NCI-H524 treated with DMSO at 0.1 percent for 48 hours (cell line): ENCODE measurements at regions not wholly inside any gene's neighbourhood (a gene's known extent, or its start where the extent isn't known, plus 50 kb on each side); places are given as distances from the start of the nearest gene placed in this dataset.
"Not testable (repeated sequence)": the region's sequence is repeated elsewhere in the genome, so short reads cannot be mapped to it uniquely, and the experiment has no call there.

Source experiments
- DNase-seq: peaks from one replicate; lab custom pipeline; 2025; lab: John Stamatoyannopoulos, UW

GRCh38 chr5:118193194-118193905, 795.0 kb downstream of the DTWD2 start:
- no peak for DNase-seq

DNA sequence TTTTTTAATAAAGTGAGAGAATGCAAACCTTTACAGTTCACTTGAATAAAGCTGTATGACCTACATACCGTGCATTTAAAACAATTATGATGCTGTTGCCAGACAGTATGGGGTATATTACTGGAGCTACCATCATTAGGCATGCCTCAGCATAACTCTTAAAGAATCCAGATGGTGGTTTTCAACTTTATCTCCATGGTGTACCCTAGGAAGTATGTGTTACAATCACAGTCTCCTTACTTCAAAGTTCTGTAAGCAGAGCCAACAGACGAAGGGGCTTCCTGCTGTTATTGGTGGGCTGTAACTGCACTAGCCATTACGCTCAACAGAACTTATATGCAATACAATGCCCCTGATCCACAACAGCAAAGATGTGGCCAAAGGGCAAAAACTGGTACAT, 803.3 kb downstream of the DTWD2 start:
- DNase-seq, result no peak

- DNase-seq, result no peak
Observed at GRCh38 chr5:118176146-118176545, 812.2 kb downstream of the DTWD2 start.

- no peak for DNase-seq
Observed at GRCh38 chr5:118174671-118175070, 813.7 kb downstream of the DTWD2 start.

DNA sequence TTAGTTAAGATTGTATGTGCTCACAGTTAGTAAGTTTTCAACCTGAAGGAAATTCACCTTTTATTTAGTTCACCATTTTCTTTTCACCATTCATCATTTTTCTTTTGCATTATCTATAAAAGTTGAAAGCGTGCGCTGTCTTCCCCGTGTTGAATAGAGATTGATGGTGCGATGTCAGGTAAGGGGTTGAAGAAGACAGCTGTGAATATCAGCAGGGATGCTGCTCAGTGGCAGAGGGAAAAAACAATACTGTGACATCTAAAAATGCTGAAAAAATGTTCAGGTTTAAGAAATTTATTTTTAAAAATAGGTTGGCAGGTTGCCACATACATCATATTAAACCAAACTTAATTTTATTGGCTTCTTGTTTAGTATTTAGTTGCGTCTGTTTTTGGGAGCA, 815.0 kb downstream of the DTWD2 start:
- no peak for DNase-seq

GRCh38 chr5:118165619-118166018, 822.7 kb downstream of the DTWD2 start:
- no peak for DNase-seq

DNA sequence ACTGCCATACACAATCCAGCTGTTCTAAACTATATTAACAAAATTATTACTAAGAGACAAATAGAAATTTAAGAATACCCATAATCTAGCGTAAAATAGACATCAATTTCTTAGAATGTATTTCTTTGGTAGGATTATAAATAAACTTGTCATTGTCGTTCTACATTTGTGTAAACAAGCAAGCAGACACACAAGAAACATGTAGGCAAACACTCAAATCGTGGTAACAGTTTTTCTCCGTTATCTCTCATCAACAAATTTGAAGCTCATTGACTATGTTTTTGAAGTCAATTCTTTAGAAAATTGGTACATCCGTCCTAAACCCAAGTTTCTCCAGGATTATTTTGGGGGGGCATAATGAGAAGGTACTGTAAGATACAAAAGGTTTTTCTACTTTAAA, 832.2 kb downstream of the DTWD2 start:
- DNase-seq, result no peak

GRCh38 chr5:118146824-118147223, 841.5 kb downstream of the DTWD2 start:
- no peak for DNase-seq

GRCh38 chr5:118144540-118144939, 843.8 kb downstream of the DTWD2 start:
- peak; percentile 15 for DNase-seq

DNA sequence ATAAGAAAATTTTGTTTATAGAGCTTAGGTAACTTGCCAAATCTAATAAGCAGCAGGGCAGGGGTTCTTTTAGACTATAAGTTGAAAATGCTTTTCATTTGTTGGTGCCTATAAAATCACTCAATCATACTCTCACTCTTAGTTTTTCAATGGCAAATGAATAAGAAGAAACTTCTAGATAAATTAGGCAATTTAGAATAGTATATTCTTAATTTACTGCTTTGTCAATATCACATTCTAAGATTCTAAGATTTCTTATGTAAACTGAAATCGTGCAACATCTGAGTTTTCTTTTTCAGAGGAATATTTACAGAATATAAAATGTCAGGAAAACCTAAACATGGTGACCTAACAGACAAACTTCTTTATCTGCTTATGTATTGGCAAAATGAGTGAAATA, 849.0 kb downstream of the DTWD2 start:
- DNase-seq, result no peak

DNA sequence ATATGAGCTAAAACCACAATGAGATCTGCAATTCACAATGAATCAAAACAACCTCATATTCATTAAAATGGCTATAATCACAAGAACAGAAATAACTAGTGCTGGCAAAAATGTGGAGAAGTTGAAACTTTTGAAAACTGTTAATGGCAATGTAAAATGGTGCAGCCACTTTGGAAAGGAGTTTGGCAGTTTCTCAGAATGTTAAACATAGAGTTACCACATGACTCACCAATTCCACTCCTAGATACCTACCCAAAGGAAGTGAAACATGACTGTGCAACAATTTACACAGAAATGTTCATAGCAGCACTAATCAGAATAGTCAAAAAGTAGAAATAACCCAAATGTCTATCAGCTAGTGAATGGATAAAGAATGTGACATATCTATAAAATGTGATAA, 862.2 kb downstream of the DTWD2 start:
- no peak for DNase-seq

- DNase-seq, result no peak
Observed at GRCh38 chr5:118125687-118126086, 862.7 kb downstream of the DTWD2 start.

DNA sequence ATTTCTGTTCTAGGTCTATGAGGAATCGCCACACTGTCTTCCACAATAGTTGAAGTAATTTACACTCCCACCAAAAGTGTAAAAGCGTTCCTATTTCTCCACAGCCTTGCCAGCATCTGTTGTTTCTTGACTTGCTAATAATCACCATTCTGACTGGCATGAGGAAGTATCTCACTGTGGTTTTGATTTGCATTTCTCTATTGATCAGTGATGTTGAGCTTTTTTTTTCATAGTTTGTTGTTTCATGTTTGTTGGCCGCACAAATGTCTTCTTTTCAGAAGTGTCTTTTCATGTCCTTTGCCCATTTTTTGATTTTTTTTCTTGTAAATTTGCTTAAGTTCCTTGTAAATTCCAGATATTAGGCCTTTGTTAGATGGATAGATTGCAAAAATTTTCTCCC, 867.1 kb downstream of the DTWD2 start:
- no peak for DNase-seq

DNA sequence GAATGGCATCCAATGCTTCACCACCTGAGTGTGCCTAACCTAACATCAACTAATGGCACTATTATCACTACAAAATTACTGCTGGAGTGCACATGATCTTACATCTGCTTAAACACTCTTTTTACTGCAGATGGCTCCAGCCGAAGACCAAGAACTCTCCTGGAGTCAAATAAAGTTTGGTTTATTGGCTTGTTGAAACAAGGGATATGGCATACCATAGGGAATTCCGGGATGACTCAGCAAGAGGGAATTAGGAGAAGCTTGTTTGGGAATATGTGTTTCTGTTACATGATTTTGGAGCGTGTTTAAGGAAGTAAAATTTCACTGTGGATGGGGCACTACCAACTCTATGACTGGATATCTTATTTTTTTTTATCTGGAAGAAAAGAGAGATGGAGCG, 872.6 kb downstream of the DTWD2 start:
- DNase-seq, result no peak

GRCh38 chr5:118111956-118112355, 876.4 kb downstream of the DTWD2 start:
- no peak for DNase-seq

GRCh38 chr5:118107246-118107645, 881.1 kb downstream of the DTWD2 start:
- peak; percentile 75 for DNase-seq

DNA sequence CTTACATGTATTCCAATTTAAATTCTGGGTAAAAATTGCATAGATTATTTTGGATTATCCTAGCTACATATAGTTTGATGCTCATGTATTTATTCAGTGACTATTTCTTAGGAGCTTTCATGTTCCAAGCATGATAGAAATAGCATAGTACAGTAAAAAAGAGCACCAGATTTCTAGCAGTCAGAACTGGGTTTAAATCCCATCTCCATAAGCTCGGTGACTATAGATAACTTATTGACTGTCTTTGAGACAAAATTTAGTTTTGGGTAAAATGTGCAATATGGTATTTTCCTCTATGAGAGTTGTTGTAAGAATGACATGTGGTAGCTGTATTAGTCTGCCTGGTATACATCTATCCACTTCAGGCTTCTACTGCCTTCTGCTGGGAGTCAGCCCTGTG, 889.6 kb downstream of the DTWD2 start:
- DNase-seq, result no peak

GRCh38 chr5:118095115-118095514, 893.2 kb downstream of the DTWD2 start:
- DNase-seq, result no peak

DNA sequence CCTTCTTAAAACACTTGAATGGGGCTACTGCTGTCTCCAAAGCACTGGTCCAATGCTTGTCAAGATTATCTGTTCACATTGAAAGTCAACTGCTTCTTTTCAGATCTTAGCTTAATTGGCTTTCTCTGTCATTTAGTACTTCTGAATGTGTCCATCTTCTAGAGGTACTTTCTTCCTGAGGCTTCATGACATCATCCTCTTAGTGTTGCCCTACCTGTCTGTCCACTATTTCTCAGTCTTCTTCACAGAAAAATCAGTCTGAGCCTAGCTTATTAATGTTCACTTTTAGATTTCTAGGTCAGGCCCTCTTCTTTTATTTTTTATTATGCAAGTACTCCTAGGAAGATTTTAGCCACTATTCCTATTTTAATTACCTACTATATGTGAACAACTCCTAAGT, 899.9 kb downstream of the DTWD2 start:
- no peak for DNase-seq

DNA sequence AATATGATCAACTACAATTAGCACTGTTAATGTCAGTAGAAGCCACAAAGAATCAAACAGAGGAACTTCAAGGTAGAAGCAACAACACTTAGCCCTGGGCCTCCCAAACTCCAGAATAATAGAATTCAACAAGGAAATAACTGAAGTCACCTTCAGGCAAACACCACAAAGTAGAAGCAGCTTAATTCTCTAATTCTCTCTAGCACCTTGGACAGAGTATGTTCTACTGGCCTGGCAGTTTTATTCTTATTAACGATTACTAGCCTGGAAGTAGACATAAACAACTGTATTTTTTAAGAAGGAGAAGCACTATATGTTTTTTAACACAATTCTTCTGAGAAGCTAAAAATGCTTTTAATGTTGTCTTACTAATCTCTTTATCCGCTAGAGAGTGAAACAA, 911.9 kb downstream of the DTWD2 start:
- DNase-seq, result no peak

DNA sequence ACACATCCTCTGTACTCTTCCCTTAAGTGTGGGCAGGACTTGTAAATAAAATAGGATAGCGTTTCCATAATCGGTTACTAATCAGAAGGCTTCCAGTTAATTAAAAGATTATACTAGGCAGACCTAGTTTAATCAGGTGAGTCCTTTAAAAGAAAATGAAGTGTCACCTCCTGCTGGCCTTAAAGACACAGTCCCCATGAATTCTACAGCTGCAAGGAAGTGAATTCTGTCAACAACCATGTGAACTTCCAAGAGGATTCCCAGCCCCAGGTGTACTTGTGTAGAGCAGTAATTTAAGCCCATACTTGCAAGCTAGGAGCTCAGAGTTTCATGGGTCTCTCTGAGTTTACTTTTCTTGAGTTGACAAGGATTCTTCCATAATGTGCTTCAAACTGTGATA, 918.3 kb downstream of the DTWD2 start:
- no peak for DNase-seq

- no peak for DNase-seq
Observed at GRCh38 chr5:118069452-118069851, 918.9 kb downstream of the DTWD2 start.

GRCh38 chr5:118068886-118069285, 919.5 kb downstream of the DTWD2 start:
- DNase-seq, result no peak

DNA sequence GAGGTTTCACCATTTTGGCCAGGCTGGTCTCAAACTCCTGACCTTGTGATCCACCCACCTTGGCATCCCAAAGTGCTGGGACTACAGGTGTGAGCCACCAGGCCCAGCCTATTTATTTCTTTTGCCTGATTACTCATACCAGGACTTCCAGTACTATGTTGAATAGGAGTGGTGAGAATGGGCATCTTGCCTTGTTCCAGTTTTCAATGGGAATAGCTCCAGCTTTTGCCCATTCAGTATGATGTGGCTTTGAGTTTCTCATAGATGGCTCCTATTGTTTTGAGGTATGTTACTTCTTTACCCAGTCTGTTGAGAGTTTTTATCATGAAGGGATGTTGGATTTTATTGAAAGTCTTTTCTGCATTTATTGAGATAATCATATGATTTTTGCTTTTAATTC, 924.5 kb downstream of the DTWD2 start:
- not testable (repeated sequence) for DNase-seq

DNA sequence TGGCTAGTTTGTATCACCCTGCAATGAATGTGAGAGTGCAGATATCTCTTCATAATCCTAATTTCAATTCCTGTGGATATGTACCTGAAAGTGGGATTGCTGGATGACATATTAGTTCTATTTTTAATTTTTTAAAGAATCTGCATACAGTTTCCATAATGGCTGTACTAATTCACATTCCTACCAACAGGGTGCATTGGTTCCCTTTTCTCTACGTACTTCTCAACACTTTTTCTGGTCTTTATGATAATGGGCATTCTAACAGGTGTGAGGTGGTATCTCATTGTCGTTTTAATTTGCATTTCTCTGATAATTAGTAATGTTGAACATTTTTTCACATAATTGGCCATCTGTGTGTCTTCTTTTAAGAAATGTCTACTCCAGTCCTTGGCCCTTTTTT, 927.5 kb downstream of the DTWD2 start:
- no peak for DNase-seq
